Middle frontal gyrus (tissue), 1 donor: ENCODE measurements at regions not wholly inside any gene's neighbourhood (a gene's known extent, or its start where the extent isn't known, plus 50 kb on each side); places are given as distances from the start of the nearest gene placed in this dataset.
"Not testable (repeated sequence)": the region's sequence is repeated elsewhere in the genome, so short reads cannot be mapped to it uniquely, and the experiment has no call there.

Experiments
- DNase-seq: peaks from one replicate; pipeline ENCODE4 v3.0.0-alpha.2; 2015; ENCODE audit warnings: low spot score; ENCODE audit errors: extremely low spot score

- DNase-seq: no peak
These were observed 254.9 kb downstream of the PLK2 start for GRCh38 chr5:58204966-58205365.

GRCh38 chr5:58202941-58203444 is 256.9 kb downstream of the PLK2 start:
- DNase-seq: no peak

- DNase-seq: no peak
These were observed 257.8 kb downstream of the PLK2 start for GRCh38 chr5:58201922-58202648.

- DNase-seq: no peak
These were observed 259.4 kb downstream of the PLK2 start for GRCh38 chr5:58200451-58200850.

GRCh38 chr5:58199087-58199486 is 260.8 kb downstream of the PLK2 start:
- no peak for DNase-seq

GRCh38 chr5:58198330-58198729 is 261.6 kb downstream of the PLK2 start:
- no peak for DNase-seq

GRCh38 chr5:58197875-58198274 is 262.0 kb downstream of the PLK2 start:
- no peak for DNase-seq

- DNase-seq: no peak
These were observed 268.4 kb downstream of the PLK2 start for GRCh38 chr5:58191443-58191842.

- no peak for DNase-seq
These were observed 271.6 kb downstream of the PLK2 start for GRCh38 chr5:58188262-58188651.

GRCh38 chr5:58187432-58188261 is 272.2 kb downstream of the PLK2 start:
- no peak for DNase-seq

- no peak for DNase-seq
These were observed 274.1 kb downstream of the PLK2 start for GRCh38 chr5:58185801-58186200.

- no peak for DNase-seq
These were observed 274.5 kb downstream of the PLK2 start for GRCh38 chr5:58185397-58185796.

GRCh38 chr5:58184910-58185309 is 275.0 kb downstream of the PLK2 start:
- DNase-seq: no peak

- no peak for DNase-seq
These were observed 276.1 kb downstream of the PLK2 start for GRCh38 chr5:58183786-58184085.

- DNase-seq: no peak
These were observed 276.7 kb downstream of the PLK2 start for GRCh38 chr5:58183078-58183785.

- DNase-seq: no peak
These were observed 277.5 kb downstream of the PLK2 start for GRCh38 chr5:58182287-58182841.

- no peak for DNase-seq
These were observed 278.2 kb downstream of the PLK2 start for GRCh38 chr5:58181578-58182286.

- DNase-seq: no peak
These were observed 286.9 kb downstream of the PLK2 start for GRCh38 chr5:58172946-58173345.

- DNase-seq: no peak
These were observed 294.7 kb downstream of the PLK2 start for GRCh38 chr5:58165152-58165551.

GRCh38 chr5:58161889-58162288 is 298.0 kb downstream of the PLK2 start:
- not testable (repeated sequence) for DNase-seq
